LNCaP clone FGC (cell line): ENCODE measurements at regions not wholly inside any gene's neighbourhood (a gene's known extent, or its start where the extent isn't known, plus 50 kb on each side); places are given as distances from the start of the nearest gene placed in this dataset.

Source experiments
- DNase-seq: peaks from one replicate; pipeline ENCODE4 v3.0.0-alpha.2; 2011; ENCODE audit warnings: low read depth
- H3K4me3 ChIP-seq: 2 replicates; pipeline ENCODE4 v1.5.1; 2011; ENCODE audit warnings: mild to moderate bottlenecking, low read depth, low read length, control low read depth
- TF ChIP-seq, protein P1 (sequence below): IDR thresholded peaks from 2 replicates; pipeline ENCODE4 v1.5.1; 2012; ENCODE audit warnings: mild to moderate bottlenecking; ENCODE audit not compliant: control insufficient read depth, insufficient read depth; ENCODE audit errors: extremely low read depth

DNA sequence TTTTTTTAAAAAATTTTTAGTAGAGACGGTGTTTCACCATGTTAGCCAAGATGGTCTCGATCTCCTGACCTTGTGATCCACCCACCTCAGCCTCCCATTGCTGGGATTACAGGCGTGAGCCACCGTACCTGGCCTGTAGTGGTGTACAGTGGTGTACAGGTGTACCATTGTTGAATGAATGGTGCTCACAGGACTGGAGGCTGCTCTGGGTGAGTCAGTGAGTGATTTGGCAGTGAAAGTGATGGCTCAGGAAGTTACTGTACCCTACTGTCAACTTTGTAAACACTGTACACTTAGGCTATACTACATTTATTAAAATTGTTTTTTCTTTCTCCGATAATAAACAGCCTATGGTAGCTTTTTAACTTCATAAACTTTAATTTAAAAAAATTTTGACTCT lies 122.8 kb upstream of the EEF1E1 start:
- no peak overlapping the region for H3K4me3 ChIP-seq
- TF ChIP-seq, protein P1, sequence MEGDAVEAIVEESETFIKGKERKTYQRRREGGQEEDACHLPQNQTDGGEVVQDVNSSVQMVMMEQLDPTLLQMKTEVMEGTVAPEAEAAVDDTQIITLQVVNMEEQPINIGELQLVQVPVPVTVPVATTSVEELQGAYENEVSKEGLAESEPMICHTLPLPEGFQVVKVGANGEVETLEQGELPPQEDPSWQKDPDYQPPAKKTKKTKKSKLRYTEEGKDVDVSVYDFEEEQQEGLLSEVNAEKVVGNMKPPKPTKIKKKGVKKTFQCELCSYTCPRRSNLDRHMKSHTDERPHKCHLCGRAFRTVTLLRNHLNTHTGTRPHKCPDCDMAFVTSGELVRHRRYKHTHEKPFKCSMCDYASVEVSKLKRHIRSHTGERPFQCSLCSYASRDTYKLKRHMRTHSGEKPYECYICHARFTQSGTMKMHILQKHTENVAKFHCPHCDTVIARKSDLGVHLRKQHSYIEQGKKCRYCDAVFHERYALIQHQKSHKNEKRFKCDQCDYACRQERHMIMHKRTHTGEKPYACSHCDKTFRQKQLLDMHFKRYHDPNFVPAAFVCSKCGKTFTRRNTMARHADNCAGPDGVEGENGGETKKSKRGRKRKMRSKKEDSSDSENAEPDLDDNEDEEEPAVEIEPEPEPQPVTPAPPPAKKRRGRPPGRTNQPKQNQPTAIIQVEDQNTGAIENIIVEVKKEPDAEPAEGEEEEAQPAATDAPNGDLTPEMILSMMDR = no peak
- DNase-seq = no peak

DNA sequence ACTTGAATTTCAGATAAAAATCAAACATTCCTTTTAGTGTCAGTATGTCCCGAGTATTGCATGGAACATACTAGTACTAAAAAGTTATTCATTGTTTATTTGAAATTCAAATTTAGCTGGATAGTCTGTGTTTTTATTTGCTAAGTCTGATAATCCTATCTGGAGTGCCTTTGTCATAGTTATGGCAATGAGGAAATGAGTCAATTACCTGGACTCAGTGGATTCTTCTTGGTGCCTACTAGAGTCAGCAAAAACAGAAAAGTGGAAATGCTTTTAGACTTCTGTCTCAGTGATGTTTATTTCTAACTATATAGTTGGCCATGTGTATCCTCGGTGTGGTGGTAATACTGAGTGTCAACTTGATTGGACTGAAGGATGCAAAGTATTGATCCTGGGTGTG lies 121.3 kb upstream of the EEF1E1 start:
- no peak overlapping the region for H3K4me3 ChIP-seq
- DNase-seq = no peak
- TF ChIP-seq, protein P1 = no peak

DNA sequence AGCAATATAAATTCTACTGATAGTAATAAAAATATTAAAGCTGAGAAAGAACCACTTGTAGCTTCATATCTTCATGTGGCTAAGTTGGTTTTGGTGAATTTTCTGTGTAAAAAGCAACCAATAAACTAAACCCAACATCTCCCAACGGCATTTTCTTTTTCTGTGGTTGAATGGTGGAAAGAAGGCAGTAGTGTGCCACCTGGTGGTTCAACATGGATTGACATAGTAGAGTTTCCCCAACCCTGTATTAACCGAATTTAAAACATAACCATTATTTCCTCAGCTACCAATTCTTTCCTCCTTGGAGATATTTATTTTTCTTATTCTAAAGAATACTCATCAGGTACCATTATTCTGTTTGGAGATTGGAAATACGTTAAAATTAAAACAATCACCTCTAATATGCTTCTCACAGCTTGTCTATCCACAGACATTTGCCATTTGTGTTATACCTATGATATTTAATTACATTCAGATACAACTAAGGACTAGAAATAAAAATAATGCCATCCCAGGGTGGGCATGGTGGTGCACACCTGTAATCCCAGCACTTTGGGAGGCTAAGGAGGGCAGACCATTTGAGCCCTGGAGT lies 117.1 kb upstream of the EEF1E1 start:
- peak; percentile 6 for DNase-seq
- TF ChIP-seq, protein P1 = peak; percentile 80
- no peak overlapping the region for H3K4me3 ChIP-seq

DNA sequence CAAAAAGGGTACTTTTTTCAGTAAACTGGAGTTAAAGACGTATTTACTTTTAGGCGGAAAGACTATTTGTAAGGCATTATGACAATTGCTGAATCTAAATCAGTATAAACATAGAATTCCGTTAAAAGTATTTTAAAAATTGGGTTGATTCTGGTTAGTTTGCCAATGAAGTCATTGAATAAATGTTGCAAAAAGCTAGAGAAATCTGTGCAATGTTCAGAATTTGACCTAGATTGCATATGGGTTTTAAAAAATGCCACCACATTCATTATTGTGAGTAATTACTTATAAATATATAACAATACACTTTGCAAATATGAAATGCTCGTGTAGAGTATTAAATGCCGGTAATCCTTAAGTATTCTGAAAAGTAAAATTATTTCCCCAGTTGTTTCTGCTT lies 116.5 kb upstream of the EEF1E1 start:
- TF ChIP-seq, protein P1 = no peak

DNA sequence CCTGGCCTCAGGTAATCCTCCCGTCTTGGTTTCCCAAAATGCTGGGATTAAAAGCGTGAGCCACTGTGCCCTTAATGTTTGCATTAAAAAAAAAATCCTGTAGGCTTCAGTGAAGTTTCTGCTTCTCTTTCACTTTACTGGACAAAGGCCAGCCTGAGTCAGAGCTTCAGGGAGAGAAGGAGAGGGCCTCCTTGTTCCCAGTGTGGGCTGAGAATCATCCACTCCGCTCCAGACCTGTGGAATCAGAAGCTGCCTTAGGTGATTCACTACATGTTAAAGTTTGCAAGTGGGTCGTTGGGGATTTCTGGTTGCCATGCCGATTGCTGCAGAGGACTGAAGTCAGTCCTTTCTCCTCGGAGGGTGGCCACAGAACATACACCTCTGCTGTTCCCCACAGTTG lies 113.3 kb upstream of the EEF1E1 start:
- TF ChIP-seq, protein P1 = no peak
- DNase-seq = no peak
- H3K4me3 ChIP-seq = no peak overlapping the region

More for the DNA sequence above, 116.5 kb upstream of the EEF1E1 start:
- DNase-seq = no peak
- H3K4me3 ChIP-seq = no peak overlapping the region

GRCh38 chr6:8213995-8214394 lies 111.6 kb upstream of the EEF1E1 start:
- H3K4me3 ChIP-seq = no peak overlapping the region
- no peak for DNase-seq
- TF ChIP-seq, protein P1 = no peak
